Neural cell (in vitro differentiated cells): ENCODE measurements at regions not wholly inside any gene's neighbourhood (a gene's known extent, or its start where the extent isn't known, plus 50 kb on each side); places are given as distances from the start of the nearest gene placed in this dataset.

ENCODE experiments used
- H2AFZ ChIP-seq: fragments of 200-600, 300-800 bp; sonication (generic), shearing (Covaris generic); 2 replicates; pipeline ENCODE4 v1.6.0; 2014; ENCODE audit warnings: low read depth, mild to moderate bottlenecking, antibody characterized with exemption, low read length, moderate library complexity
- H3F3A ChIP-seq: fragments of 200-600 bp; shearing (Covaris generic); 2 replicates; pipeline ENCODE4 v1.6.1; 2016; ENCODE audit warnings: mild to moderate bottlenecking, moderate library complexity, mixed read lengths, antibody characterized with exemption, low read length; ENCODE audit not compliant: insufficient read depth, poor library complexity, severe bottlenecking
- H3K27ac ChIP-seq: fragments of 200-600, 300-800 bp; sonication (generic), shearing (Covaris generic); 2 replicates; pipeline ENCODE4 v1.5.1; 2014; ENCODE audit warnings: mild to moderate bottlenecking, low read length, moderate library complexity
- H3K27me3 ChIP-seq: fragments of 300-800, 200-600 bp; sonication (generic), shearing (Covaris generic); 2 replicates; pipeline ENCODE4 v1.6.0; 2014; ENCODE audit warnings: mild to moderate bottlenecking, low read depth, low read length, moderate library complexity; ENCODE audit not compliant: insufficient read depth
- H3K36me3 ChIP-seq: fragments of 300-800, 200-600 bp; sonication (generic), shearing (Covaris generic); 2 replicates; pipeline ENCODE4 v1.5.1; 2014; ENCODE audit warnings: mild to moderate bottlenecking, antibody characterized with exemption, low read length, moderate library complexity; ENCODE audit not compliant: insufficient read depth
- H3K4me2 ChIP-seq: fragments of 300-800, 200-600 bp; sonication (generic), shearing (Covaris generic); 2 replicates; pipeline ENCODE4 v1.6.0; 2014; ENCODE audit warnings: mild to moderate bottlenecking, low read length
- H3K4me3 ChIP-seq: fragments of 300-800, 200-600 bp; sonication (generic), shearing (Covaris generic); 2 replicates; pipeline ENCODE4 v1.5.1; 2014; ENCODE audit warnings: mild to moderate bottlenecking, low read length, moderate library complexity
- H3K79me2 ChIP-seq: fragments of 200-600 bp; shearing (Covaris generic); replicated peaks from 2 replicates; pipeline ENCODE4 v1.6.0; 2014; ENCODE audit warnings: mild to moderate bottlenecking, low read length, moderate library complexity; ENCODE audit not compliant: insufficient read depth
- H3K9ac ChIP-seq: fragments of 300-800, 200-600 bp; sonication (generic), shearing (Covaris generic); 2 replicates; pipeline ENCODE4 v1.6.1; 2016; ENCODE audit warnings: mild to moderate bottlenecking, low read length, mixed read lengths
- H3K9me2 ChIP-seq: fragments of 200-600 bp; shearing (Covaris generic); 2 replicates; pipeline ENCODE4 v1.6.1; 2016; ENCODE audit warnings: mild to moderate bottlenecking, low read length, mixed read lengths; ENCODE audit not compliant: insufficient read depth
- H3K9me3 ChIP-seq: fragments of 200-600, 300-800 bp; sonication (generic), shearing (Covaris generic); 2 replicates; pipeline ENCODE4 v1.6.1; 2016; ENCODE audit warnings: mild to moderate bottlenecking, mixed run types, low read length, moderate library complexity, mixed read lengths
- H4K20me1 ChIP-seq: fragments of 200-600 bp; shearing (Covaris generic); 2 replicates; pipeline ENCODE4 v1.6.1; 2016; ENCODE audit warnings: mild to moderate bottlenecking, mixed run types; ENCODE audit not compliant: insufficient read depth
- CTCF ChIP-seq: fragments of 450-650 bp; IDR thresholded peaks from 2 replicates; pipeline ENCODE4 v1.5.1; 2014; ENCODE audit warnings: antibody characterized with exemption, mild to moderate bottlenecking, moderate library complexity; ENCODE audit not compliant: poor library complexity, severe bottlenecking
- EP300 ChIP-seq: fragments of 450-650 bp; conservative IDR thresholded peaks from 2 replicates; pipeline ENCODE4 v1.6.1; 2014; ENCODE audit warnings: antibody characterized with exemption, mild to moderate bottlenecking, moderate library complexity; ENCODE audit not compliant: poor library complexity, severe bottlenecking
- EZH2 ChIP-seq: fragments of 200-600, 300-800 bp; shearing (Covaris generic), sonication (generic); IDR thresholded peaks from 2 replicates; pipeline ENCODE4 v1.6.1; 2014; ENCODE audit warnings: antibody characterized with exemption, low read length, borderline replicate concordance, mild to moderate bottlenecking; ENCODE audit not compliant: insufficient read depth, poor library complexity, severe bottlenecking
- MXI1 ChIP-seq: fragments of 450-650 bp; conservative IDR thresholded peaks from 2 replicates; pipeline ENCODE4 v1.6.1; 2014; ENCODE audit warnings: antibody characterized with exemption, mild to moderate bottlenecking; ENCODE audit not compliant: poor library complexity, severe bottlenecking
- POLR2AphosphoS5 ChIP-seq: IDR thresholded peaks from 2 replicates; pipeline ENCODE4 v1.6.1; 2012
- RAD21 ChIP-seq: fragments of 450-650 bp; conservative IDR thresholded peaks from 2 replicates; pipeline ENCODE4 v1.6.1; 2014; ENCODE audit warnings: antibody characterized with exemption, mild to moderate bottlenecking, moderate library complexity
- REST ChIP-seq: IDR thresholded peaks from 2 replicates; pipeline ENCODE4 v1.6.1; 2012; ENCODE audit warnings: borderline replicate concordance
- SMC3 ChIP-seq: fragments of 450-650 bp; conservative IDR thresholded peaks from 2 replicates; pipeline ENCODE4 v1.6.1; 2014; ENCODE audit warnings: antibody characterized with exemption, mild to moderate bottlenecking, moderate library complexity; ENCODE audit not compliant: poor library complexity
- TAF1 ChIP-seq: IDR thresholded peaks from 2 replicates; pipeline ENCODE4 v1.6.1; 2012; ENCODE audit warnings: low read depth

DNA sequence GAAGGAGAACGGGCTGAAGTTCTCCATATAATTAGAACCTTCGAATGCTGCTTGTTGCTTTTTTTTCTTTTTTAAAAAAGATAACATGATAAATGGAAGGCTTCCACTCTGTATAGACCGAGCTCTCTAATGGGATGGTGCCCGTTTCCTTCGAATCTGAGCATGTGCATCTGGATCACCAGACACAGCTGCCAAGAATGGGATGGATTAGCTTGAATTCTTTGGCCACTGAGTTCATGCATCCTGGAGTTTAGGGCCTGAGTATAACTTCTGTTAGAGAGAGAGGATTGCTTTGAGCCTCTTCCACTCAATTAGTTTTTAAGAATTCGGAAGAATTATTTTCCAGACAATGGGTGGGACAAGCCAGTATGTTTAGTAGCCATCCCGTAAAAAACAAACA is 93.7 kb upstream of the GDNF start:
- Histone ChIP-seq H3K9me2 (no peaks in the 10 kb centered on the region), H3K79me2 (no peaks in the 10 kb centered on the region), H3F3A (no peaks in the 10 kb centered on the region), H3K9ac (no peak overlapping the region), H3K4me2 (no peak overlapping the region), H3K4me3 (no peak overlapping the region), H3K36me3 (no peaks in the 10 kb centered on the region), H4K20me1 (no peaks in the 10 kb centered on the region), H3K27me3 (no peaks in the 10 kb centered on the region), H3K27ac (no peak overlapping the region), H3K9me3 (no peaks in the 10 kb centered on the region), H2AFZ (no peak overlapping the region)
- TF ChIP-seq MXI1 (no peak), CTCF (no peak), POLR2AphosphoS5 (no peak), REST (no peak), TAF1 (no peak), RAD21 (no peak), EP300 (no peak), SMC3 (no peak), EZH2 (no peak)

DNA sequence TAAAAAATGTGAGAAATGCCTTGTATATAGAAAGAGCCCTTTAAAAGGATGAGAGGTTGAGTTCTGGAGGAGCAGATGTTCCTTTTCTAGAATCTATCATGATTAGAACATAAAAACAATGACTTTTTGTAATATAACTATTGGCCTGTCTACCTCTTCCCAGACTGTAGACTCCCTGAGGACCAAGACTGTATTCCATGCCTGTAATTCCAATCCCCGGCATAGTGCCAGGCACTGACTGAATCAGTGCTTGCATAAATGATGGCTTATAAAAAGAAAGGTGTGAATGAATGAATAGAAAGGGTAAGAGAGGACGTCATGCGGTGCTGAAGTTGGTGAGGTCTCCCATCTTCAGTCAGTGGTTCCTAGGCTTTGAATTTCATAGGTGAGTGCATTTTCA is 92.6 kb upstream of the GDNF start:
- Histone ChIP-seq H3K9me2 (no peaks in the 10 kb centered on the region), H3F3A (no peaks in the 10 kb centered on the region), H3K9me3 (no peaks in the 10 kb centered on the region), H3K79me2 (no peaks in the 10 kb centered on the region), H4K20me1 (no peaks in the 10 kb centered on the region), H3K36me3 (no peaks in the 10 kb centered on the region), H3K4me2 (no peak overlapping the region), H3K9ac (no peak overlapping the region), H3K4me3 (no peak overlapping the region), H3K27ac (no peak overlapping the region), H3K27me3 (no peaks in the 10 kb centered on the region), H2AFZ (no peak overlapping the region)
- no peak for TF ChIP-seq REST
- TF ChIP-seq RAD21: no peak
- TF ChIP-seq MXI1: no peak
- TF ChIP-seq TAF1: no peak
